Heart right ventricle (tissue), 16 donors: ENCODE measurements at regions not wholly inside any gene's neighbourhood (a gene's known extent, or its start where the extent isn't known, plus 50 kb on each side); places are given as distances from the start of the nearest gene placed in this dataset.
"Not testable (repeated sequence)": the region's sequence is repeated elsewhere in the genome, so short reads cannot be mapped to it uniquely, and the experiment has no call there.

Experiments
- ATAC-seq, 8 donors: fragments of 200-7000 bp; cut with Tn5 transposase; one replicate each; pipeline ENCODE4 v1.9.1; 2020; ENCODE audit warnings: mild to moderate bottlenecking in 8 of 8, moderate library complexity in 8 of 8, moderate number of reproducible peaks in 1 of 8
- DNase-seq, 2 donors: peaks; one replicate each; pipeline ENCODE4 v3.0.0-alpha.2; 2020
- H3K27ac ChIP-seq, 10 donors: fragments of 200-600 bp; sonication (generic) in 2 of 10; one replicate each; pipeline versions ENCODE4 v1.5.0 to v1.8.0; 2020 to 2022; ENCODE audit warnings: mild to moderate bottlenecking in 3 of 10
- H3K27me3 ChIP-seq, 7 donors: fragments of 200-600 bp; one replicate each; pipeline ENCODE4 v1.8.0; 2021 to 2022; ENCODE audit warnings: mild to moderate bottlenecking in 2 of 7
- H3K36me3 ChIP-seq, 9 donors: fragments of 200-600 bp; sonication (generic) in 1 of 9; one replicate each; pipeline versions ENCODE4 v1.5.0 to v1.8.0; 2020 to 2022; ENCODE audit warnings: mild to moderate bottlenecking in 2 of 9
- H3K4me1 ChIP-seq, 9 donors: fragments of 200-600 bp; sonication (generic) in 1 of 9; one replicate each; pipeline versions ENCODE4 v1.5.0 to v1.8.0; 2020 to 2022; ENCODE audit warnings: mild to moderate bottlenecking in 4 of 9
- H3K4me3 ChIP-seq, 10 donors: fragments of 200-600 bp; sonication (generic) in 2 of 10; one replicate each; pipeline versions ENCODE4 v1.5.0 to v1.8.0; 2020 to 2022; ENCODE audit warnings: mild to moderate bottlenecking in 7 of 10, moderate library complexity in 2 of 10
- H3K9me3 ChIP-seq, 11 donors: fragments of 200-600 bp in 10 of 11; sonication (generic) in 2 of 11; one replicate each; pipeline versions ENCODE4 v1.5.0 to v1.8.0; 2013 to 2022; ENCODE audit warnings: mild to moderate bottlenecking in 2 of 11, control low read depth in 1 of 11, moderate library complexity in 1 of 11
- CTCF ChIP-seq, 9 donors: fragments of 200-600 bp; sonication (generic) in 2 of 9; IDR thresholded peaks; one replicate each; pipeline versions ENCODE4 v1.5.0 to v1.8.0; 2021 to 2022; ENCODE audit warnings: antibody characterized with exemption in 9 of 9, mild to moderate bottlenecking in 5 of 9, moderate library complexity in 1 of 9
- WGBS, 2 donors: extraction: QIAGEN DNeasy Blood & Tissue Kit; methylation state at CpG; one replicate each; pipeline ENCODE4 v1.1.7; 2013; ENCODE audit warnings: inconsistent platforms in 1 of 2; 5-methylcytosine and 5-hydroxymethylcytosine counted together
- intact Hi-C, 10 donors: fragments of 100-400 bp; cut with DNase I; formaldehyde crosslinking; loops; one replicate each; pipeline versions ENCODE4 v1.11.1 to v1.14.2; 2022
- donor health status: Arrhythmogenic right ventricular cardiomyopathy.
- donor health status: ischemic (EF 13 %, LVEDD 7.1; RV severe dilation, severe dysfunction).
- donor health status: healthy with polysubstance abuse.
- donor health status: DM: no; HTN: yes; CAD: no.
- donor health status: DM: no; HTN: no; CAD: no.
- donor health status: ischemic (EF 25% LVEDD 6.9; RV normal size, moderate dysfunction).
- donor health status: ischemic (EF 25% LVEDD 5.7; RV mildly dilated, moderate dysfunction).
- donor health status: healthy.
- donor health status: DM: yes; HTN: yes; CAD: no.
- donor health status: Ischemic cardiomyopathy.
- donor health status: ischemic (EF 35%, LVEDD 5.7; RV mildly dilated, moderate dysfunction).
- donor health status: nonischemic (EF 11% LVEDD 7.7; RV severe dilation, severe dysfunction).
- donor health status: DM: yes; HTN: yes; CAD: no.
- donor health status: PGD.
- donor health status: ischemic (EF 29% LVEDD 5.4; RV normal size, mild dysfunction).
- donor health status: nonischemic (EF 23%, LVEDD 6.1; RV moderate dilation, normal function).

- no peak for TF ChIP-seq CTCF (IDR thresholded peaks at IDR 0.05)
- DNase-seq = peak in 1 of 2 donors; percentile 20
- Histone ChIP-seq H3K27ac (no peak overlapping the region), H3K27me3 (no peaks in the 10 kb centered on the region), H3K4me3 (no peak overlapping the region), H3K9me3 (peaks cover 0 to 10% (median 0%) of the 10 kb centered on the region in 11 donors), H3K36me3 (no peaks in the 10 kb centered on the region), H3K4me1 (no peaks in the 10 kb centered on the region)
- ATAC-seq = peak in 2 of 8 donors; percentile 33 to 52
- WGBS, 2 donors = 57 to 62% methylated on average over 1 of the region's 1 CpG
- intact Hi-C loops = no loop called here
These were observed 1049.8 kb upstream of the GRIA3 start for GRCh38 chrX:122134291-122134690.

- no peaks in the 10 kb centered on the region for H3K36me3 ChIP-seq
- no peak overlapping the region for H3K27ac ChIP-seq
- intact Hi-C loops = no loop called here
- WGBS, 2 donors = 83 to 84% methylated on average over 2 of the region's 2 CpGs
- peak in 3 of 8 donors; percentile 42 to 55 (median 55) for ATAC-seq
- no peaks in the 10 kb centered on the region for H3K4me1 ChIP-seq
- DNase-seq = no peak
- no peak overlapping the region for H3K4me3 ChIP-seq
- H3K27me3 ChIP-seq = no peaks in the 10 kb centered on the region
- peaks cover 0 to 17% (median 0%) of the 10 kb centered on the region in 11 donors for H3K9me3 ChIP-seq
- no peak for TF ChIP-seq CTCF (IDR thresholded peaks at IDR 0.05)
These were observed 1049.0 kb upstream of the GRIA3 start for GRCh38 chrX:122135070-122135469.

- H3K4me1 ChIP-seq, H3K4me3 ChIP-seq, H3K27ac ChIP-seq, H3K9me3 ChIP-seq, H3K36me3 ChIP-seq, H3K27me3 ChIP-seq, DNase-seq, ATAC-seq, intact Hi-C loops: not testable (repeated sequence)
- 81 to 83% methylated on average over 5 of the region's 5 CpGs for WGBS, 2 donors
These were observed 1043.9 kb upstream of the GRIA3 start for GRCh38 chrX:122140219-122140618.

DNA sequence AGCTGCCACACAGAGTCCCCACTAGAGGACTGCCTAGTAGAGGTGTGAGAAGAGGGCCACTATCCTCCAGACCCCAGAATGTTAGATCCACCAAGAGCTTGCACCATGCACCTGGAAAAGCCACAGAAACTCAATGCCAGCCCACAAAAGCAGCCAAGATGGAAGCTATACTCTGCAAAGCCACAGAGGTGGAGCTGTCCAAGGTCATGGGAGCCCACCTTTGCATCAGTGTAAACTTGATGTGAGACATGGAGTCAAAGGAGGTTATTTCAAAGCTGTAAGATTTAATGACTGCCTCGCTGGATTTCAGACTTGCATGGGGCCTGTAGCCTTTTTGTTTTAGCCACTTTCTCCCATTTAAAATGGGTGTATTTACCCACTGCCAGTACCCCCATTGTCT, 1030.1 kb upstream of the GRIA3 start:
- no peak for TF ChIP-seq CTCF (IDR thresholded peaks at IDR 0.05)
- H3K4me3 ChIP-seq = no peak overlapping the region
- H3K36me3 ChIP-seq = no peaks in the 10 kb centered on the region
- H3K27ac ChIP-seq = no peak overlapping the region
- no peaks in the 10 kb centered on the region for H3K4me1 ChIP-seq
- intact Hi-C loops = no loop called here
- 70 to 76% methylated on average over 1 of the region's 1 CpG for WGBS, 2 donors
- no peaks in the 10 kb centered on the region for H3K27me3 ChIP-seq
- ATAC-seq (no peak), DNase-seq (no peak)
- H3K9me3 ChIP-seq = no peaks in the 10 kb centered on the region

- no peaks in the 10 kb centered on the region for H3K36me3 ChIP-seq
- no peak for TF ChIP-seq CTCF (IDR thresholded peaks at IDR 0.05)
- no peaks in the 10 kb centered on the region for H3K4me1 ChIP-seq
- DNase-seq (no peak), ATAC-seq (no peak)
- intact Hi-C loops = no loop called here
- no peak overlapping the region for H3K27ac ChIP-seq
- no peaks in the 10 kb centered on the region for H3K27me3 ChIP-seq
- no peak overlapping the region for H3K4me3 ChIP-seq
- peaks cover 0 to 8% (median 0%) of the 10 kb centered on the region in 11 donors for H3K9me3 ChIP-seq
- 50 to 65% methylated on average over 2 of the region's 2 CpGs for WGBS, 2 donors
These were observed 1015.8 kb upstream of the GRIA3 start for GRCh38 chrX:122168241-122168640.
